ENCODE measurements at regions not wholly inside any gene's neighbourhood (a gene's known extent, or its start where the extent isn't known, plus 50 kb on each side); places are given as distances from the start of the nearest gene placed in this dataset.

DNA sequence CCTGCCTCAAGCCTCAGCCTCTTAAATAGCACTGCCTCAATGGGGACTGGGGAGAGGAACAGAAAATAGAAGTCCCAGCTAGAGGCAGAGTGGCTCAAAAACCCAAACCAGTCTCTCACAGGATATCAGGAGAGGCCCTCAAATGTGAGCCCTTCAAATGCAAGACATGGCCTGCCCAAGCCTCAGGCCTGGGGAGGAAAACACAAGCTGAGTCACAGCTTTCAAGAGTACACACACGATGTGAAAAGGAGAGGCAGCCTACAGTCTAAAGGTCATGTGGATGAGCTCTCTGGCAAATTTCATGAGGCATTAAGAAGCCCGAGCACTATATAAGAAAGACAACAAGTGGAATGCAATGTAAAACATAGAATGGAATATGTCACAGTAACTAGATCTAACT lies 316.6 kb upstream of the MEX3C start:
- TF ChIP-seq, protein P1, sequence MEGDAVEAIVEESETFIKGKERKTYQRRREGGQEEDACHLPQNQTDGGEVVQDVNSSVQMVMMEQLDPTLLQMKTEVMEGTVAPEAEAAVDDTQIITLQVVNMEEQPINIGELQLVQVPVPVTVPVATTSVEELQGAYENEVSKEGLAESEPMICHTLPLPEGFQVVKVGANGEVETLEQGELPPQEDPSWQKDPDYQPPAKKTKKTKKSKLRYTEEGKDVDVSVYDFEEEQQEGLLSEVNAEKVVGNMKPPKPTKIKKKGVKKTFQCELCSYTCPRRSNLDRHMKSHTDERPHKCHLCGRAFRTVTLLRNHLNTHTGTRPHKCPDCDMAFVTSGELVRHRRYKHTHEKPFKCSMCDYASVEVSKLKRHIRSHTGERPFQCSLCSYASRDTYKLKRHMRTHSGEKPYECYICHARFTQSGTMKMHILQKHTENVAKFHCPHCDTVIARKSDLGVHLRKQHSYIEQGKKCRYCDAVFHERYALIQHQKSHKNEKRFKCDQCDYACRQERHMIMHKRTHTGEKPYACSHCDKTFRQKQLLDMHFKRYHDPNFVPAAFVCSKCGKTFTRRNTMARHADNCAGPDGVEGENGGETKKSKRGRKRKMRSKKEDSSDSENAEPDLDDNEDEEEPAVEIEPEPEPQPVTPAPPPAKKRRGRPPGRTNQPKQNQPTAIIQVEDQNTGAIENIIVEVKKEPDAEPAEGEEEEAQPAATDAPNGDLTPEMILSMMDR (IDR thresholded peaks at IDR 0.05; ENCODE audit: low read length), result no peak
- no peak for TF ChIP-seq EZH2 (optimal IDR thresholded peaks at IDR 0.05; ENCODE audit: low read depth, low read length)
